ENCODE measurements at regions not wholly inside any gene's neighbourhood (a gene's known extent, or its start where the extent isn't known, plus 50 kb on each side); places are given as distances from the start of the nearest gene placed in this dataset.

- no peak for TF ChIP-seq CTCF (IDR thresholded peaks at IDR 0.05)
- H3K9me3 ChIP-seq (ENCODE audit: control insufficient read depth, low read length), result no peaks in the 10 kb centered on the region
- H3K27me3 ChIP-seq (ENCODE audit: control insufficient read depth, insufficient read depth, low read length), result no peaks in the 10 kb centered on the region
- no peak overlapping the region for H3K4me2 ChIP-seq (ENCODE audit: low read length)
- no peak overlapping the region for H2AFZ ChIP-seq
- H3K36me3 ChIP-seq (ENCODE audit: control insufficient read depth, insufficient read depth, low read length), result no peaks in the 10 kb centered on the region
- no peaks in the 10 kb centered on the region for H3K4me1 ChIP-seq
- no peak overlapping the region for H3K27ac ChIP-seq
- H3K79me2 ChIP-seq, result no peaks in the 10 kb centered on the region
- H3K4me3 ChIP-seq (ENCODE audit: low read depth, low read length), result no peak overlapping the region
- H3K9ac ChIP-seq, result no peak overlapping the region
Observed at GRCh38 chr22:26777156-26777801, 119.9 kb downstream of the MIAT start.

GRCh38 chr22:26778372-26778771 is 121.0 kb downstream of the MIAT start:
- TF ChIP-seq CTCF (IDR thresholded peaks at IDR 0.05), result no peak
- H3K9me3 ChIP-seq (ENCODE audit: control insufficient read depth, low read length), result no peaks in the 10 kb centered on the region
- H3K4me2 ChIP-seq (ENCODE audit: low read length), result no peak overlapping the region
- no peaks in the 10 kb centered on the region for H3K4me1 ChIP-seq
- no peak overlapping the region for H2AFZ ChIP-seq
- no peak overlapping the region for H3K9ac ChIP-seq
- no peaks in the 10 kb centered on the region for H3K79me2 ChIP-seq
- H3K4me3 ChIP-seq (ENCODE audit: low read depth, low read length), result no peak overlapping the region
- no peaks in the 10 kb centered on the region for H3K27me3 ChIP-seq (ENCODE audit: control insufficient read depth, insufficient read depth, low read length)
- no peak overlapping the region for H3K27ac ChIP-seq
- no peaks in the 10 kb centered on the region for H3K36me3 ChIP-seq (ENCODE audit: control insufficient read depth, insufficient read depth, low read length)

DNA sequence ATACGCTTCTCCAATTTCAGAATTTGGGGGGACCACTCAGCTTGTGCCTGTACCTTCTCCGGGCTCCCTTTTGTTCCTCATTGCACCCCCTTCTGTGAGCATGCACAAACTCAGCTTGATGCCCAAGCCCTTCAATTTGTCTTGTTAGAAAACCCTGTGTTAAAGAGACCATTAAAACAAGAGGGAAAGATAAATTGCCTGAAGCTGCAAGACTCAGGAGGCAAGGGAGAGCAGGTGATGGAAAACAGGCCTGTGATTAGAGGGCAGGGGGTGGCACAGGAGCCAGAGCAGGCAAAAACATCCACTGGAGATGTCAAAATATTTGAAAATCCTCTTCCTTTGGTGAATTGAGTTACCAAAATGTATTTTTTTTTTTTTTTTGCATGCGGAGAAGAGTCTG is 121.7 kb downstream of the MIAT start:
- Histone ChIP-seq H3K27ac (no peak overlapping the region), H3K4me2 (ENCODE audit: low read length) (no peak overlapping the region), H2AFZ (no peak overlapping the region), H3K9ac (no peak overlapping the region), H3K79me2 (no peaks in the 10 kb centered on the region), H3K27me3 (ENCODE audit: control insufficient read depth, insufficient read depth, low read length) (no peaks in the 10 kb centered on the region), H3K9me3 (ENCODE audit: control insufficient read depth, low read length) (no peaks in the 10 kb centered on the region), H3K36me3 (ENCODE audit: control insufficient read depth, insufficient read depth, low read length) (no peaks in the 10 kb centered on the region), H3K4me1 (no peaks in the 10 kb centered on the region), H3K4me3 (ENCODE audit: low read depth, low read length) (no peak overlapping the region)
- TF ChIP-seq CTCF (IDR thresholded peaks at IDR 0.05), result no peak

- H3K79me2 ChIP-seq, result no peaks in the 10 kb centered on the region
- H3K27me3 ChIP-seq (ENCODE audit: control insufficient read depth, insufficient read depth, low read length), result no peaks in the 10 kb centered on the region
- no peaks in the 10 kb centered on the region for H3K9me3 ChIP-seq (ENCODE audit: control insufficient read depth, low read length)
- no peaks in the 10 kb centered on the region for H3K36me3 ChIP-seq (ENCODE audit: control insufficient read depth, insufficient read depth, low read length)
- H3K9ac ChIP-seq, result no peak overlapping the region
- no peak overlapping the region for H2AFZ ChIP-seq
- H3K27ac ChIP-seq, result no peak overlapping the region
- no peak overlapping the region for H3K4me2 ChIP-seq (ENCODE audit: low read length)
- H3K4me3 ChIP-seq (ENCODE audit: low read depth, low read length), result no peak overlapping the region
- no peaks in the 10 kb centered on the region for H3K4me1 ChIP-seq
- no peak for TF ChIP-seq CTCF (IDR thresholded peaks at IDR 0.05)
Observed at GRCh38 chr22:26779929-26780328, 122.5 kb downstream of the MIAT start.

GRCh38 chr22:26780521-26780920 is 123.1 kb downstream of the MIAT start:
- H2AFZ ChIP-seq, result no peak overlapping the region
- no peak overlapping the region for H3K27ac ChIP-seq
- H3K27me3 ChIP-seq (ENCODE audit: control insufficient read depth, insufficient read depth, low read length), result no peaks in the 10 kb centered on the region
- no peaks in the 10 kb centered on the region for H3K9me3 ChIP-seq (ENCODE audit: control insufficient read depth, low read length)
- H3K4me3 ChIP-seq (ENCODE audit: low read depth, low read length), result no peak overlapping the region
- no peaks in the 10 kb centered on the region for H3K4me1 ChIP-seq
- no peaks in the 10 kb centered on the region for H3K79me2 ChIP-seq
- H3K36me3 ChIP-seq (ENCODE audit: control insufficient read depth, insufficient read depth, low read length), result no peaks in the 10 kb centered on the region
- TF ChIP-seq CTCF (IDR thresholded peaks at IDR 0.05), result no peak
- no peak overlapping the region for H3K4me2 ChIP-seq (ENCODE audit: low read length)
- no peak overlapping the region for H3K9ac ChIP-seq
